Activated B cell treated with CpG ODN at 0.5 μM for 24 hours (primary cell): ENCODE measurements at regions not wholly inside any gene's neighbourhood (a gene's known extent, or its start where the extent isn't known, plus 50 kb on each side); places are given as distances from the start of the nearest gene placed in this dataset.

Source experiments
- ATAC-seq: fragments of 200-7000 bp; cut with Tn5 transposase; one replicate; pipeline ENCODE4 v1.10.0; 2021; ENCODE audit warnings: low read depth, mild to moderate bottlenecking, moderate library complexity
- CTCF ChIA-PET: fragments of 350-600 bp; sonication (Branson Sonifier 250); formaldehyde crosslinking; loops from one replicate; lab custom pipeline; 2021; ENCODE audit warnings: antibody characterized with exemption; lab: Charles Lee
- POLR2A ChIA-PET: fragments of 350-600 bp; sonication (Branson Sonifier 250); formaldehyde crosslinking; loops from one replicate; lab custom pipeline; 2021; ENCODE audit warnings: antibody characterized with exemption; lab: Charles Lee
- DNase-seq: peaks from one replicate; pipeline ENCODE4 v3.0.0; 2022
- H3K27ac Mint-ChIP-seq: one replicate; pipeline ENCODE4 v1.8.0; 2020; ENCODE audit warnings: mixed read lengths
- H3K27me3 Mint-ChIP-seq: one replicate; pipeline ENCODE4 v1.8.0; 2021; ENCODE audit warnings: mixed read lengths
- H3K36me3 Mint-ChIP-seq: one replicate; pipeline ENCODE4 v1.8.0; 2021; ENCODE audit warnings: low read depth, mixed read lengths
- H3K4me1 Mint-ChIP-seq: one replicate; pipeline ENCODE4 v1.8.0; 2021; ENCODE audit warnings: mixed read lengths
- H3K4me3 Mint-ChIP-seq: one replicate; pipeline ENCODE4 v1.8.0; 2020; ENCODE audit warnings: mild to moderate bottlenecking, mixed read lengths
- H3K9me3 Mint-ChIP-seq: one replicate; pipeline ENCODE4 v1.8.0; 2020; ENCODE audit warnings: mixed read lengths
- intact Hi-C: fragments of 100-400 bp; cut with micrococcal nuclease; formaldehyde crosslinking; loops from one replicate; pipeline ENCODE4 v1.15.1; 2024
- TF ChIP-seq, protein P1 (sequence below): fragments of 200-600 bp; IDR thresholded peaks from one replicate; pipeline ENCODE4 v1.8.0; 2022; ENCODE audit warnings: antibody characterized with exemption, mild to moderate bottlenecking

DNA sequence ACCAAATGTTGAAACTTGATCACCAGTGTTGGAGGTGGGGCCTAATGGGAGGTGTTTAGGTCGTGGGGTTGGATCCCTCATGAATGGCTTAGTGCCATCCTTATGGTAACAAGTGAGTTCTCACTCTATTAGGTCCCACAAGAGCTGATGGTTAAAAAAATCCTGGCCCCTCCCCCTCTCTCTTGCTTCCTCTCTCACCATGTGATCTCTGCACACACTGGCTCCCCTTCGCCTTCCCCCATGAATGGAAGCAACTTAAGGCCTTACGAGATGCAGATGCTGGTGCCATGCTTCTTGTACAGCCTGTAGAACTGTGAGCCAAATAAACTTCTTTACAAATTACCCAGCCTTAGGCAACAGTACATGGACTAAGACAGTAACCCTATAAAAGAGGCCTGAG, 62.7 kb downstream of the PPP1R3C start:
- DNase-seq (no peak), ATAC-seq (no peak)
- Mint-ChIP-seq H3K4me1 (no peaks in the 10 kb centered on the region), H3K4me3 (no peak overlapping the region), H3K27me3 (peaks cover 6% of the 10 kb centered on the region), H3K36me3 (no peaks in the 10 kb centered on the region), H3K9me3 (no peaks in the 10 kb centered on the region), H3K27ac (no peak overlapping the region)
- intact Hi-C loops, result no loop called here
- CTCF ChIA-PET, result no interaction called here
- POLR2A ChIA-PET, result no interaction called here
- TF ChIP-seq, protein P1, sequence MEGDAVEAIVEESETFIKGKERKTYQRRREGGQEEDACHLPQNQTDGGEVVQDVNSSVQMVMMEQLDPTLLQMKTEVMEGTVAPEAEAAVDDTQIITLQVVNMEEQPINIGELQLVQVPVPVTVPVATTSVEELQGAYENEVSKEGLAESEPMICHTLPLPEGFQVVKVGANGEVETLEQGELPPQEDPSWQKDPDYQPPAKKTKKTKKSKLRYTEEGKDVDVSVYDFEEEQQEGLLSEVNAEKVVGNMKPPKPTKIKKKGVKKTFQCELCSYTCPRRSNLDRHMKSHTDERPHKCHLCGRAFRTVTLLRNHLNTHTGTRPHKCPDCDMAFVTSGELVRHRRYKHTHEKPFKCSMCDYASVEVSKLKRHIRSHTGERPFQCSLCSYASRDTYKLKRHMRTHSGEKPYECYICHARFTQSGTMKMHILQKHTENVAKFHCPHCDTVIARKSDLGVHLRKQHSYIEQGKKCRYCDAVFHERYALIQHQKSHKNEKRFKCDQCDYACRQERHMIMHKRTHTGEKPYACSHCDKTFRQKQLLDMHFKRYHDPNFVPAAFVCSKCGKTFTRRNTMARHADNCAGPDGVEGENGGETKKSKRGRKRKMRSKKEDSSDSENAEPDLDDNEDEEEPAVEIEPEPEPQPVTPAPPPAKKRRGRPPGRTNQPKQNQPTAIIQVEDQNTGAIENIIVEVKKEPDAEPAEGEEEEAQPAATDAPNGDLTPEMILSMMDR, result no peak

DNA sequence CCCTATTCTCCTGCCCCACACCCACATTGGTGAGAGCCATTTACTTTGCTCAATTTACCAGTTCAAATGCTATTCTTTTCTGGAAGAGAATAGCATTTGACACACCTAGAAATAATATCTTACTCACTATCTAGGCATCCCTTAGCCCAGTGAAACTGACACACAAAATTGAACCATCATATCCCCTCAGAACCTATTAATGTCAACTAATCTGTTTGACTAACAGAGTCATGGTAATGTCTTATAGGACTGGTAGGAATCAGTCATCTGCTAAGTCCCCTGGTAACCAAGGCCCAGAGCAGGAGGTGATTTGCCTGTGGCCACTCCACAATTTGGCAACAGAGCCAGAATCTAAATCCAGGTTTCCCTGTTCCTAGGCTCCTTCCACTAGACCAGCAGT, 63.3 kb downstream of the PPP1R3C start:
- ChIA-PET POLR2A (no interaction called here), CTCF (no interaction called here)
- Mint-ChIP-seq H3K9me3 (no peaks in the 10 kb centered on the region), H3K4me3 (no peak overlapping the region), H3K27me3 (peaks cover 4% of the 10 kb centered on the region), H3K27ac (no peak overlapping the region), H3K36me3 (no peaks in the 10 kb centered on the region), H3K4me1 (no peaks in the 10 kb centered on the region)
- intact Hi-C loops, result no loop called here
- DNase-seq, result no peak
- TF ChIP-seq, protein P1, result no peak
- ATAC-seq, result no peak

DNA sequence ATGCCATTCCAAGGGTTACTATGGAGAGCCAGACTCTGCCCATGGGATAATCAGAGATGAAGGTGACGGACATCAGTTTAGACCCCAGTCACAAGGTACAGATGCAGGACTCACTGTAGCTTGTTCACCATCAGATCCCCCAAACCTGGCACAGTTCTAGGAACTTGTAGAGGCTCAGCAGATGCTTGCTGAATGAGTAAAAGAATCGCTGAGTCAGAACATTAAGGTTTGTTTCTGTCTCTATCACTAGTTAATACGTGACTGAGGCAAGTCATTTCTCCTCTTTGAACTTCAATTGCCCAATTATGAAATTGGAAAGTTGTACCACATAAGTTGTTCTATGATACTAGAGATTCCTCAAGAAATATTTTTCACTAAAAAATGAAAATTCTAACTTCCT, 65.1 kb downstream of the PPP1R3C start:
- TF ChIP-seq, protein P1, result no peak
- ATAC-seq (no peak), DNase-seq (no peak)
- ChIA-PET POLR2A (no interaction called here), CTCF (no interaction called here)
- Mint-ChIP-seq H3K4me1 (no peaks in the 10 kb centered on the region), H3K9me3 (no peaks in the 10 kb centered on the region), H3K27ac (no peak overlapping the region), H3K36me3 (no peaks in the 10 kb centered on the region), H3K4me3 (no peak overlapping the region), H3K27me3 (peaks cover 2% of the 10 kb centered on the region)
- intact Hi-C loops, result no loop called here

DNA sequence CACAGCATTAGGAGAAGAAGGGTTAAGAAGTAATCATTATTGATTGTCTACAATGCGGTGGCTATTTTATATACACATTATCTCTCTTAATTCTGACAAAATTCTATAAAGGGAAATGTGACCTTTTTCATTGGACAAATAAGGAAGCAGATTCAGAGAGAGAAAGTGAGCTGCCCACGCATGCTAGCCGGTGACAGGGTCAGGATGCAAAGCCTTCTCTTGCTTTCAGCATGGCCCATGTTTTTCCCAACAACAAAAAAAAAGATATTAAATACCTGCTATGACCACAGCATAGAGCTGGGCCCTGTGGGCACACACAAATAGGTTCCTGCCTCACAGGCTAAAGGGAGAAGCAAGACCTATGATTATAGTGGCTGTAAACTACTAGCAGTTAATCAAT, 66.8 kb downstream of the PPP1R3C start:
- H3K4me3 Mint-ChIP-seq, result no peak overlapping the region
- H3K9me3 Mint-ChIP-seq, result no peaks in the 10 kb centered on the region
- TF ChIP-seq, protein P1, result no peak
- POLR2A ChIA-PET, result no interaction called here
- H3K27ac Mint-ChIP-seq, result no peak overlapping the region
- intact Hi-C loops, result no loop called here
- peaks cover 4% of the 10 kb centered on the region for H3K27me3 Mint-ChIP-seq
- ATAC-seq (no peak), DNase-seq (no peak)
- CTCF ChIA-PET, result no interaction called here
- H3K4me1 Mint-ChIP-seq, result no peaks in the 10 kb centered on the region
- no peaks in the 10 kb centered on the region for H3K36me3 Mint-ChIP-seq

DNA sequence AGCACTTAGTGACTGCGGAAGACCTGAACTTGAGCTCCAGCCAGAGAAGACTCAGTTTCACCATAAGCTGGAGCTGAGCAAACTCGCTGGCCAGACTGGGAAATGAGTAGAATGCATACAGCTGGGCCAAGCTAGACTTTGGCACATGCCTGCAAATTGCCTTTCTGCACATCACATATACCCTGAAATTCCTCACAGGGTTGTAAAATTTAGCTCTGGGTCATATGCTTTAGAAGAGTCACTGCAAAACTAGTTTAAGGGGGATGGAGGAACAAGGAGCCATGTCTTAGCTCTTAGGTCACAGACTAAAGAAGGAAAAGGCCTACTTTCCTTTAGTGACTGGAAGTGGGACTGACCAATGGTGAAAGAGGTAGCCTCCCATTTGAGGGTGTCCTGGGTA, 67.6 kb downstream of the PPP1R3C start:
- ATAC-seq (no peak), DNase-seq (no peak)
- intact Hi-C loops, result no loop called here
- peaks cover 3% of the 10 kb centered on the region for H3K9me3 Mint-ChIP-seq
- peaks cover 7% of the 10 kb centered on the region for H3K27me3 Mint-ChIP-seq
- CTCF ChIA-PET, result no interaction called here
- H3K4me1 Mint-ChIP-seq, result no peaks in the 10 kb centered on the region
- H3K36me3 Mint-ChIP-seq, result no peaks in the 10 kb centered on the region
- TF ChIP-seq, protein P1, result no peak
- no peak overlapping the region for H3K4me3 Mint-ChIP-seq
- POLR2A ChIA-PET, result interaction anchor here (0.7 kb wide), 1 partner anchor 269 kb away, joined by 3 read pairs; no protein-coding TSS in a partner anchor
- H3K27ac Mint-ChIP-seq, result no peak overlapping the region
